ENCODE measurements at regions not wholly inside any gene's neighbourhood (a gene's known extent, or its start where the extent isn't known, plus 50 kb on each side); places are given as distances from the start of the nearest gene placed in this dataset.

DNA sequence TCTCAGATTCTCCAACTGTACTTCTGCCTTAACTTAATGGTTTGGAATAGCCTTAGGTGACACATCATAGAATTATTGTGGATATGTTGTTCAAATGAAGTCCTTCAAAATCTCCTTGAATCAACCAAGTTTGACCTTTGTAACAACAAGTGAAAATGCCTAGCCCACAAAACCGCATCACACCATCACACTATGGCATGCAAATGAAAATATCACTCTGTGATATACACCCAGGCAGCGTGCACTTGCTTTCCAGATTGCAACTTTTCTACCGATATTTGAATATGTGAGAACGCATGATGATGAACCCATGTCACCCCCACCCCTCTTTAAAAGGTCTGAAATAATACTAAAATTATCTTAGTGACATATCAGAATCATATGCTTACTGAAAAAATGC lies 656.7 kb downstream of the GABRG1 start:
- TF ChIP-seq EZH2 (IDR thresholded peaks at IDR 0.05; ENCODE audit: insufficient read depth, poor library complexity, severe bottlenecking), result no peak
- TF ChIP-seq EZH2phosphoT487 (IDR thresholded peaks at IDR 0.05; ENCODE audit: insufficient read depth, low read depth), result no peak
